ENCODE measurements at regions not wholly inside any gene's neighbourhood (a gene's known extent, or its start where the extent isn't known, plus 50 kb on each side); places are given as distances from the start of the nearest gene placed in this dataset.

- no peaks in the 10 kb centered on the region for H3K36me3 ChIP-seq (ENCODE audit: control insufficient read depth in 1 of 2, insufficient read depth in 2 of 2, low read length in 2 of 2)
- no peaks in the 10 kb centered on the region for H3K4me1 ChIP-seq (ENCODE audit: control insufficient read depth in 1 of 2, insufficient read depth in 2 of 2, low read length in 2 of 2)
- H3K27ac ChIP-seq (ENCODE audit: low read depth, low read length), result no peak overlapping the region
Observed at GRCh38 chr2:134011936-134012586, 241.8 kb upstream of the MGAT5 start.

GRCh38 chr2:134014196-134014960 lies 239.5 kb upstream of the MGAT5 start:
- Histone ChIP-seq H3K36me3 (ENCODE audit: control insufficient read depth in 1 of 2, insufficient read depth in 2 of 2, low read length in 2 of 2) (no peaks in the 10 kb centered on the region), H3K9ac (ENCODE audit: low read depth in 1 of 2, low read length in 2 of 2) (no peak overlapping the region), H3K27ac (ENCODE audit: low read depth, low read length) (no peak overlapping the region), H3K9me3 (ENCODE audit: control insufficient read depth in 1 of 2, low read length in 2 of 2) (no peaks in the 10 kb centered on the region), H3K4me1 (ENCODE audit: control insufficient read depth in 1 of 2, insufficient read depth in 2 of 2, low read length in 2 of 2) (no peaks in the 10 kb centered on the region), H3K4me3 (ENCODE audit: low read depth in 1 of 2, low read length in 2 of 2) (no peak overlapping the region), H3K27me3 (ENCODE audit: control insufficient read depth in 1 of 2, insufficient read depth in 2 of 2, low read length in 2 of 2) (no peaks in the 10 kb centered on the region)

More at GRCh38 chr2:134011936-134012586, 241.8 kb upstream of the MGAT5 start:
- no peak overlapping the region for H3K4me3 ChIP-seq (ENCODE audit: low read depth in 1 of 2, low read length in 2 of 2)
- no peak overlapping the region for H3K9ac ChIP-seq (ENCODE audit: low read depth in 1 of 2, low read length in 2 of 2)
- no peaks in the 10 kb centered on the region for H3K9me3 ChIP-seq (ENCODE audit: control insufficient read depth in 1 of 2, low read length in 2 of 2)
- no peaks in the 10 kb centered on the region for H3K27me3 ChIP-seq (ENCODE audit: control insufficient read depth in 1 of 2, insufficient read depth in 2 of 2, low read length in 2 of 2)

GRCh38 chr2:134019871-134020270 lies 234.0 kb upstream of the MGAT5 start:
- Histone ChIP-seq H3K9me3 (ENCODE audit: control insufficient read depth in 1 of 2, low read length in 2 of 2) (no peaks in the 10 kb centered on the region), H3K4me3 (ENCODE audit: low read depth in 1 of 2, low read length in 2 of 2) (no peak overlapping the region), H3K27me3 (ENCODE audit: control insufficient read depth in 1 of 2, insufficient read depth in 2 of 2, low read length in 2 of 2) (no peaks in the 10 kb centered on the region), H3K4me1 (ENCODE audit: control insufficient read depth in 1 of 2, insufficient read depth in 2 of 2, low read length in 2 of 2) (no peaks in the 10 kb centered on the region), H3K36me3 (ENCODE audit: control insufficient read depth in 1 of 2, insufficient read depth in 2 of 2, low read length in 2 of 2) (no peaks in the 10 kb centered on the region), H3K27ac (ENCODE audit: low read depth, low read length) (no peak overlapping the region), H3K9ac (ENCODE audit: low read depth in 1 of 2, low read length in 2 of 2) (no peak overlapping the region)

GRCh38 chr2:134020608-134021007 lies 233.3 kb upstream of the MGAT5 start:
- no peaks in the 10 kb centered on the region for H3K4me1 ChIP-seq (ENCODE audit: control insufficient read depth in 1 of 2, insufficient read depth in 2 of 2, low read length in 2 of 2)
- no peaks in the 10 kb centered on the region for H3K9me3 ChIP-seq (ENCODE audit: control insufficient read depth in 1 of 2, low read length in 2 of 2)
- H3K9ac ChIP-seq (ENCODE audit: low read depth in 1 of 2, low read length in 2 of 2), result no peak overlapping the region
- no peaks in the 10 kb centered on the region for H3K36me3 ChIP-seq (ENCODE audit: control insufficient read depth in 1 of 2, insufficient read depth in 2 of 2, low read length in 2 of 2)
- H3K27me3 ChIP-seq (ENCODE audit: control insufficient read depth in 1 of 2, insufficient read depth in 2 of 2, low read length in 2 of 2), result no peaks in the 10 kb centered on the region
- H3K27ac ChIP-seq (ENCODE audit: low read depth, low read length), result no peak overlapping the region
- H3K4me3 ChIP-seq (ENCODE audit: low read depth in 1 of 2, low read length in 2 of 2), result no peak overlapping the region

GRCh38 chr2:134021830-134022524 lies 231.9 kb upstream of the MGAT5 start:
- H3K4me1 ChIP-seq (ENCODE audit: control insufficient read depth in 1 of 2, insufficient read depth in 2 of 2, low read length in 2 of 2), result no peaks in the 10 kb centered on the region
- H3K36me3 ChIP-seq (ENCODE audit: control insufficient read depth in 1 of 2, insufficient read depth in 2 of 2, low read length in 2 of 2), result no peaks in the 10 kb centered on the region
- H3K27ac ChIP-seq (ENCODE audit: low read depth, low read length), result no peak overlapping the region
- H3K27me3 ChIP-seq (ENCODE audit: control insufficient read depth in 1 of 2, insufficient read depth in 2 of 2, low read length in 2 of 2), result peaks cover 0 to 6% of the 10 kb centered on the region in 2 donors
- H3K4me3 ChIP-seq (ENCODE audit: low read depth in 1 of 2, low read length in 2 of 2), result no peak overlapping the region
- no peaks in the 10 kb centered on the region for H3K9me3 ChIP-seq (ENCODE audit: control insufficient read depth in 1 of 2, low read length in 2 of 2)
- H3K9ac ChIP-seq (ENCODE audit: low read depth in 1 of 2, low read length in 2 of 2), result no peak overlapping the region

GRCh38 chr2:134023854-134024253 lies 230.0 kb upstream of the MGAT5 start:
- no peaks in the 10 kb centered on the region for H3K9me3 ChIP-seq (ENCODE audit: control insufficient read depth in 1 of 2, low read length in 2 of 2)
- no peak overlapping the region for H3K27ac ChIP-seq (ENCODE audit: low read depth, low read length)
- H3K4me3 ChIP-seq (ENCODE audit: low read depth in 1 of 2, low read length in 2 of 2), result no peak overlapping the region
- peaks cover 2 to 17% of the 10 kb centered on the region in 2 donors for H3K27me3 ChIP-seq (ENCODE audit: control insufficient read depth in 1 of 2, insufficient read depth in 2 of 2, low read length in 2 of 2)
- H3K4me1 ChIP-seq (ENCODE audit: control insufficient read depth in 1 of 2, insufficient read depth in 2 of 2, low read length in 2 of 2), result peaks cover 0 to 5% of the 10 kb centered on the region in 2 donors
- no peak overlapping the region for H3K9ac ChIP-seq (ENCODE audit: low read depth in 1 of 2, low read length in 2 of 2)
- no peaks in the 10 kb centered on the region for H3K36me3 ChIP-seq (ENCODE audit: control insufficient read depth in 1 of 2, insufficient read depth in 2 of 2, low read length in 2 of 2)

GRCh38 chr2:134027980-134028379 lies 225.9 kb upstream of the MGAT5 start:
- Histone ChIP-seq H3K4me1 (ENCODE audit: control insufficient read depth in 1 of 2, insufficient read depth in 2 of 2, low read length in 2 of 2) (peaks cover 0 to 5% of the 10 kb centered on the region in 2 donors), H3K36me3 (ENCODE audit: control insufficient read depth in 1 of 2, insufficient read depth in 2 of 2, low read length in 2 of 2) (no peaks in the 10 kb centered on the region), H3K9ac (ENCODE audit: low read depth in 1 of 2, low read length in 2 of 2) (no peak overlapping the region), H3K9me3 (ENCODE audit: control insufficient read depth in 1 of 2, low read length in 2 of 2) (no peaks in the 10 kb centered on the region), H3K27me3 (ENCODE audit: control insufficient read depth in 1 of 2, insufficient read depth in 2 of 2, low read length in 2 of 2) (peaks cover 2 to 17% of the 10 kb centered on the region in 2 donors), H3K27ac (ENCODE audit: low read depth, low read length) (no peak overlapping the region), H3K4me3 (ENCODE audit: low read depth in 1 of 2, low read length in 2 of 2) (peak overlapping the region in 1 of 2 donors; percentile 54)

GRCh38 chr2:134029418-134029817 lies 224.5 kb upstream of the MGAT5 start:
- Histone ChIP-seq H3K36me3 (ENCODE audit: control insufficient read depth in 1 of 2, insufficient read depth in 2 of 2, low read length in 2 of 2) (no peaks in the 10 kb centered on the region), H3K9me3 (ENCODE audit: control insufficient read depth in 1 of 2, low read length in 2 of 2) (no peaks in the 10 kb centered on the region), H3K4me3 (ENCODE audit: low read depth in 1 of 2, low read length in 2 of 2) (no peak overlapping the region), H3K4me1 (ENCODE audit: control insufficient read depth in 1 of 2, insufficient read depth in 2 of 2, low read length in 2 of 2) (peaks cover 0 to 5% of the 10 kb centered on the region in 2 donors), H3K9ac (ENCODE audit: low read depth in 1 of 2, low read length in 2 of 2) (no peak overlapping the region), H3K27me3 (ENCODE audit: control insufficient read depth in 1 of 2, insufficient read depth in 2 of 2, low read length in 2 of 2) (peaks cover 2 to 17% of the 10 kb centered on the region in 2 donors), H3K27ac (ENCODE audit: low read depth, low read length) (no peak overlapping the region)

GRCh38 chr2:134031539-134031938 lies 222.3 kb upstream of the MGAT5 start:
- H3K4me1 ChIP-seq (ENCODE audit: control insufficient read depth in 1 of 2, insufficient read depth in 2 of 2, low read length in 2 of 2), result peaks cover 0 to 5% of the 10 kb centered on the region in 2 donors
- peaks cover 2 to 16% of the 10 kb centered on the region in 2 donors for H3K27me3 ChIP-seq (ENCODE audit: control insufficient read depth in 1 of 2, insufficient read depth in 2 of 2, low read length in 2 of 2)
- H3K9me3 ChIP-seq (ENCODE audit: control insufficient read depth in 1 of 2, low read length in 2 of 2), result no peaks in the 10 kb centered on the region
- H3K4me3 ChIP-seq (ENCODE audit: low read depth in 1 of 2, low read length in 2 of 2), result no peak overlapping the region
- H3K27ac ChIP-seq (ENCODE audit: low read depth, low read length), result no peak overlapping the region
- no peaks in the 10 kb centered on the region for H3K36me3 ChIP-seq (ENCODE audit: control insufficient read depth in 1 of 2, insufficient read depth in 2 of 2, low read length in 2 of 2)
- H3K9ac ChIP-seq (ENCODE audit: low read depth in 1 of 2, low read length in 2 of 2), result no peak overlapping the region

Data from duodenal mucosa (tissue), 2 donors.